CD4-positive, alpha-beta T cell (primary cell): ENCODE measurements at regions not wholly inside any gene's neighbourhood (a gene's known extent, or its start where the extent isn't known, plus 50 kb on each side); places are given as distances from the start of the nearest gene placed in this dataset.

Experiments
- ATAC-seq: fragments of 200-7000 bp; cut with Tn5 transposase; one replicate; pipeline ENCODE4 v1.10.0; 2022; ENCODE audit warnings: mild to moderate bottlenecking; ENCODE audit not compliant: poor library complexity
- CTCF ChIA-PET: fragments of 350-600 bp; sonication (Branson Sonifier 250); formaldehyde crosslinking; loops from one replicate; lab custom pipeline; 2021; ENCODE audit warnings: antibody characterized with exemption, inconsistent platforms; lab: Charles Lee
- POLR2A ChIA-PET: fragments of 350-600 bp; sonication (Branson Sonifier 250); formaldehyde crosslinking; loops from one replicate; lab custom pipeline; 2021; ENCODE audit warnings: antibody characterized with exemption, inconsistent platforms; lab: Charles Lee
- DNase-seq, 14 experiments: peaks; one replicate each; pipeline ENCODE4 v3.0.0-alpha.2; 2013 to 2020; ENCODE audit warnings: mixed read lengths in 2 of 14
- H3K27ac ChIP-seq, 2 donors: one replicate each; pipeline versions ENCODE4 v1.5.1 to v1.7.0; 2013; ENCODE audit warnings: low read length in 2 of 2, low read depth in 1 of 2, mild to moderate bottlenecking in 1 of 2
- H3K27me3 ChIP-seq, 2 experiments: 1 replicate in 1 of 2; 2 replicates in 1 of 2; pipeline versions ENCODE4 v1.6.1 to v1.7.0; 2013; ENCODE audit warnings: low read length in 2 of 2, control low read depth in 1 of 2, mild to moderate bottlenecking in 1 of 2, moderate library complexity in 1 of 2; ENCODE audit not compliant: insufficient read depth in 2 of 2, control insufficient read depth in 1 of 2
- H3K36me3 ChIP-seq: one replicate; pipeline ENCODE4 v1.6.1; 2013; ENCODE audit warnings: low read length, control low read depth; ENCODE audit not compliant: insufficient read depth
- H3K4me1 ChIP-seq: one replicate; pipeline ENCODE4 v1.6.1; 2013; ENCODE audit warnings: low read length, control low read depth; ENCODE audit not compliant: insufficient read depth
- H3K4me3 ChIP-seq: one replicate; pipeline ENCODE4 v1.5.1; 2013; ENCODE audit warnings: mild to moderate bottlenecking, low read length, moderate library complexity
- H3K9me3 ChIP-seq, 2 experiments: 1 replicate in 1 of 2; 2 replicates in 1 of 2; pipeline versions ENCODE4 v1.6.1 to v1.7.0; 2013; ENCODE audit warnings: low read length in 2 of 2, mild to moderate bottlenecking in 2 of 2, control low read depth in 1 of 2, moderate library complexity in 1 of 2; ENCODE audit not compliant: control insufficient read depth in 1 of 2, insufficient read depth in 1 of 2
- H3K27ac Mint-ChIP-seq: one replicate; pipeline ENCODE4 v1.8.0; 2020; ENCODE audit warnings: mixed read lengths
- H3K27me3 Mint-ChIP-seq: one replicate; pipeline ENCODE4 v1.8.0; 2021; ENCODE audit warnings: mixed read lengths
- H3K36me3 Mint-ChIP-seq: one replicate; pipeline ENCODE4 v1.8.0; 2021; ENCODE audit warnings: low read depth, mixed read lengths
- H3K4me1 Mint-ChIP-seq: one replicate; pipeline ENCODE4 v1.8.0; 2021; ENCODE audit warnings: low read depth, mixed read lengths
- H3K4me3 Mint-ChIP-seq: one replicate; pipeline ENCODE4 v1.8.0; 2020; ENCODE audit warnings: mild to moderate bottlenecking, mixed read lengths
- H3K9me3 Mint-ChIP-seq: one replicate; pipeline ENCODE4 v1.8.0; 2020; ENCODE audit warnings: mixed read lengths
- intact Hi-C, 2 experiments: fragments of 100-400 bp; cut with DNase I in 1 of 2; cut with micrococcal nuclease in 1 of 2; formaldehyde crosslinking; loops; one replicate each; pipeline versions ENCODE4 v1.15.1 to v1.9.0; 2023 to 2025; cut with DNase I, micrococcal nuclease
- TF ChIP-seq, protein P1 (sequence below): fragments of 200-600 bp; IDR thresholded peaks from one replicate; pipeline ENCODE4 v1.8.0; 2022; ENCODE audit warnings: antibody characterized with exemption, mild to moderate bottlenecking

DNA sequence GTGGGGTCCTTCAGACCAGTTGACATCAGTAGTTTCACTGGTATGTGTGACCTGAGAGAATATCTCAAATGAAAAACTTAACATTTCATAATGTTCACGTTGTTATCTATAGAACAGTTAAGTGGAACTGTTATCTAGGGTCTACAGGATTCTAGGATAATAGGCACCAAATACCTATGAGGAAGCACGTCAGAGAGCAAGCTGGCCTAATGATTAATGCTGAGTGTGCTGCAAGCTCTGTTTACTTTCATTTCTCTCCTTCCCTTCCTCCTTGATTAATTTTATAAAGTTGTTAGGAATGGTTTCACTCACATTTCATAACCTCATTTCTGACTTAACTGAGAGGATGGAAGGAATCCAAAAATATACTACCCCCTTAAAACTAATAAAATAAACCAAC is 362.5 kb upstream of the ZNF717 start:
- intact Hi-C loops: no loop called here
- POLR2A ChIA-PET: no interaction called here
- Mint-ChIP-seq H3K27ac (no peak overlapping the region), H3K27me3 (no peaks in the 10 kb centered on the region), H3K4me1 (no peaks in the 10 kb centered on the region), H3K36me3 (no peaks in the 10 kb centered on the region), H3K4me3 (no peak overlapping the region), H3K9me3 (peaks cover 14% of the 10 kb centered on the region)
- H3K36me3 ChIP-seq: no peaks in the 10 kb centered on the region
- TF ChIP-seq, protein P1, sequence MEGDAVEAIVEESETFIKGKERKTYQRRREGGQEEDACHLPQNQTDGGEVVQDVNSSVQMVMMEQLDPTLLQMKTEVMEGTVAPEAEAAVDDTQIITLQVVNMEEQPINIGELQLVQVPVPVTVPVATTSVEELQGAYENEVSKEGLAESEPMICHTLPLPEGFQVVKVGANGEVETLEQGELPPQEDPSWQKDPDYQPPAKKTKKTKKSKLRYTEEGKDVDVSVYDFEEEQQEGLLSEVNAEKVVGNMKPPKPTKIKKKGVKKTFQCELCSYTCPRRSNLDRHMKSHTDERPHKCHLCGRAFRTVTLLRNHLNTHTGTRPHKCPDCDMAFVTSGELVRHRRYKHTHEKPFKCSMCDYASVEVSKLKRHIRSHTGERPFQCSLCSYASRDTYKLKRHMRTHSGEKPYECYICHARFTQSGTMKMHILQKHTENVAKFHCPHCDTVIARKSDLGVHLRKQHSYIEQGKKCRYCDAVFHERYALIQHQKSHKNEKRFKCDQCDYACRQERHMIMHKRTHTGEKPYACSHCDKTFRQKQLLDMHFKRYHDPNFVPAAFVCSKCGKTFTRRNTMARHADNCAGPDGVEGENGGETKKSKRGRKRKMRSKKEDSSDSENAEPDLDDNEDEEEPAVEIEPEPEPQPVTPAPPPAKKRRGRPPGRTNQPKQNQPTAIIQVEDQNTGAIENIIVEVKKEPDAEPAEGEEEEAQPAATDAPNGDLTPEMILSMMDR: no peak
- no peak overlapping the region for H3K4me3 ChIP-seq
- ATAC-seq (no peak), DNase-seq (no peak)
- H3K27me3 ChIP-seq: no peaks in the 10 kb centered on the region
- H3K9me3 ChIP-seq: peaks cover 0 to 15% of the 10 kb centered on the region in 2 experiments
- CTCF ChIA-PET: no interaction called here
- no peaks in the 10 kb centered on the region for H3K4me1 ChIP-seq
- H3K27ac ChIP-seq: no peak overlapping the region

DNA sequence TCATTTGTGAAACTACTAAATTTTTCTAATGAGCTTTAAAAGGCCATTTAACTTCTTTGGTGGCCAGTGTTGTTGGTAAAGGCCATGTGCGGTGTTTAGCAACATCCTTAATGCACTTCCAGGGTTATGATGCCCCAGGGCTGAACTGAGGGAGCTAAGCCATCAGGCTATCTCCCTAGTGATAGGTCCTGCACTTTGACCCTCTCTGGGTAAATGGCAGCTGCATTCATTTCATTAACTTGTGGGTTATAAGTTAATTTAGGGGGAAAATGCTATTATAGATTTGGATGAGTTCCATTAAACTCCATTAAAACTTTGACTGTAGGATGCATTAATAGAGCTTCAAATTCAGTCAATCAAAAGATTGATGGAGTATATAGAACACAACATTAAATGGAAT is 366.7 kb upstream of the ZNF717 start:
- no peak overlapping the region for H3K27ac Mint-ChIP-seq
- intact Hi-C loops: no loop called here
- Histone ChIP-seq H3K4me1 (no peaks in the 10 kb centered on the region), H3K36me3 (no peaks in the 10 kb centered on the region), H3K27ac (no peak overlapping the region), H3K4me3 (no peak overlapping the region), H3K9me3 (peaks cover 4 to 15% of the 10 kb centered on the region in 2 experiments), H3K27me3 (no peaks in the 10 kb centered on the region)
- POLR2A ChIA-PET: no interaction called here
- TF ChIP-seq, protein P1: no peak
- no peaks in the 10 kb centered on the region for H3K36me3 Mint-ChIP-seq
- ATAC-seq (no peak), DNase-seq (no peak)
- H3K4me3 Mint-ChIP-seq: no peak overlapping the region
- peaks cover 8% of the 10 kb centered on the region for H3K9me3 Mint-ChIP-seq
- no peaks in the 10 kb centered on the region for H3K4me1 Mint-ChIP-seq
- CTCF ChIA-PET: no interaction called here
- H3K27me3 Mint-ChIP-seq: no peaks in the 10 kb centered on the region

- Histone ChIP-seq H3K27me3 (no peaks in the 10 kb centered on the region), H3K4me1 (no peaks in the 10 kb centered on the region), H3K4me3 (no peak overlapping the region), H3K36me3 (no peaks in the 10 kb centered on the region), H3K9me3 (no peaks in the 10 kb centered on the region), H3K27ac (no peak overlapping the region)
- ChIA-PET CTCF (no interaction called here), POLR2A (no interaction called here)
- no peaks in the 10 kb centered on the region for H3K27me3 Mint-ChIP-seq
- no peaks in the 10 kb centered on the region for H3K36me3 Mint-ChIP-seq
- H3K4me3 Mint-ChIP-seq: no peak overlapping the region
- H3K9me3 Mint-ChIP-seq: peaks cover 8% of the 10 kb centered on the region
- intact Hi-C loops: no loop called here
- TF ChIP-seq, protein P1: no peak
- H3K27ac Mint-ChIP-seq: no peak overlapping the region
- no peaks in the 10 kb centered on the region for H3K4me1 Mint-ChIP-seq
- DNase-seq (no peak), ATAC-seq (no peak)
Observed at GRCh38 chr3:76161856-76162255, 376.5 kb upstream of the ZNF717 start.
